Fibroblast of lung (primary cell): ENCODE measurements at regions not wholly inside any gene's neighbourhood (a gene's known extent, or its start where the extent isn't known, plus 50 kb on each side); places are given as distances from the start of the nearest gene placed in this dataset.

Source experiments
- CTCF ChIP-seq, 2 donors: IDR thresholded peaks in 1 of 2; conservative IDR thresholded peaks in 1 of 2; 1 replicate in 1 of 2; 2 replicates in 1 of 2; pipeline ENCODE4 v1.5.1; 2011 to 2012; ENCODE audit warnings: low read length in 2 of 2, control low read depth in 1 of 2, inconsistent platforms in 1 of 2, low read depth in 1 of 2, mild to moderate bottlenecking in 1 of 2
- EZH2 ChIP-seq: IDR thresholded peaks from 2 replicates; pipeline ENCODE4 v1.5.1; 2012; ENCODE audit warnings: low read length, control low read depth, mild to moderate bottlenecking; ENCODE audit errors: missing control alignments

GRCh38 chr9:31272456-31273295 lies 1111.8 kb upstream of the ACO1 start:
- no peak for TF ChIP-seq CTCF (conservative IDR thresholded peaks at IDR 0.05 in 1 of 2, IDR thresholded peaks at IDR 0.05 in 1 of 2; ENCODE audit: low read depth in 1 of 2, low read length in 2 of 2)
- no peak for TF ChIP-seq EZH2
